ENCODE measurements at regions not wholly inside any gene's neighbourhood (a gene's known extent, or its start where the extent isn't known, plus 50 kb on each side); places are given as distances from the start of the nearest gene placed in this dataset.

DNA sequence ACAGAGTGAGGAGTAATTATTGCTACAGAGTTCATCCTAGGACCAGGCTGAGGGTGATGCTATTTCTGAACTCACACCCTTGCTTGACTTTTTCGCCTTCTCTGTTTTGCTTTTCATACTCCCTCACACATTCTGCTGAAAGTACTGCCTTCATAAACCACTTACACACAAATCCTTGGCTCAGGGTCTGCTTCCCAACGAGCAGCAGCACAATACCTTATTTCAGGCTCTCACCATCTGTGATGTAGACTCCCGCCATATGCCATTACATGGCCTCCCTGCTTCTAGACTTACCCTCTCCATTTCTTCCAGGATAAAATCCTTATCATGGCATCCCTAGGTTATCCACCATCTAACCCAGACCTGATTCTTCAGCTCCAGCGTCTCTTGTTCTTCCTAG is 321.3 kb upstream of the SPTLC3 start:
- no peak overlapping the region for H3K27ac Mint-ChIP-seq
- peaks cover 1 to 3% (median 2%) of the 10 kb centered on the region in 3 donors for H3K27me3 Mint-ChIP-seq (ENCODE audit: low read depth in 3 of 3)
- H3K4me1 Mint-ChIP-seq = no peaks in the 10 kb centered on the region
- H3K9me3 Mint-ChIP-seq = peaks cover 3 to 22% (median 7%) of the 10 kb centered on the region in 6 donors
- no peaks in the 10 kb centered on the region for H3K36me3 Mint-ChIP-seq
- H3K4me3 Mint-ChIP-seq = no peak overlapping the region
- no peak for DNase-seq

DNA sequence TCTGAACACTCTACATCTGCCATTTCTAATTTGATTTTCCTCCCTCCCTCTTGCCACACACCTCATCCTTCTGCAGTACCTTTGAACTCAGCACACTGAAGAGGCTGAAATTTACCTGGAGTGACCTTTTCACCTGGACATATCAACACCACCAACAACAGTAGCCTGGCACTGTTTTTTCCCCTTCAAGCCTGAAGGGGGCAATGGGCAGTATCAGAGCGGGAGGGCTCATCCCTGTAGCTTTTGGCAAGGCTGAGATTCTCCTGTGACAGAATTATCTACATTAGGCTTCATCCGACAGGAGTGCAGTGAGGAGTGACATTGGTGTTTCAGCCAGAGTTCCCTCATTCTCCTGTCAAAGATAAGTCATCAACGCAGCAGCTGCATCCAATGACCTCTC is 312.8 kb upstream of the SPTLC3 start:
- DNase-seq = no peak
- Mint-ChIP-seq H3K27me3 (ENCODE audit: low read depth in 3 of 3) (peaks cover 0 to 3% (median 0%) of the 10 kb centered on the region in 3 donors), H3K9me3 (peaks cover 1 to 35% (median 8%) of the 10 kb centered on the region in 6 donors), H3K36me3 (no peaks in the 10 kb centered on the region), H3K4me1 (peaks cover 0 to 10% of the 10 kb centered on the region in 2 donors), H3K27ac (peak overlapping the region in 1 of 6 donors; percentile 49), H3K4me3 (no peak overlapping the region)

DNA sequence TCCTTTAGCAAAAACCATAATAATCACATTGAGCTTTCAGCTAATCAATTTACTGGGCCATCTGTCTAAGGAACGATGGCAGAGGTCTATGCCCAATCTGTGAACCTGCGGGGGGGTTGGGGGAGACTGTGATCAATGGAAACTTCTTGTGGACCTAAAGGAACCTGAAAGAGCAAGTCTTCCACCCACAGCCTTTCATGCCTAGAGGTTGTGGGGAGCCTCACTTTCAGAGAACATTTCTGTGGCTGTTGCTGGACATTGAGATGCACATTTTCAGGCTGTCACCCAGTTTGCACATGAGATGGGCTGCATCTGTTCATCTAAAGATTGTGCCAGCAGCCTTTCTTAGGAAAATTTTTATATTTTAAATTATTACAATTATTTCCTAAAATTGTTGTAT is 310.0 kb upstream of the SPTLC3 start:
- Mint-ChIP-seq H3K4me1 (peaks cover 0 to 10% of the 10 kb centered on the region in 2 donors), H3K27me3 (ENCODE audit: low read depth in 3 of 3) (peaks cover 0 to 1% (median 0%) of the 10 kb centered on the region in 3 donors), H3K36me3 (no peaks in the 10 kb centered on the region), H3K4me3 (no peak overlapping the region), H3K27ac (no peak overlapping the region), H3K9me3 (peaks cover 0 to 30% (median 1%) of the 10 kb centered on the region in 6 donors)
- no peak for DNase-seq

DNA sequence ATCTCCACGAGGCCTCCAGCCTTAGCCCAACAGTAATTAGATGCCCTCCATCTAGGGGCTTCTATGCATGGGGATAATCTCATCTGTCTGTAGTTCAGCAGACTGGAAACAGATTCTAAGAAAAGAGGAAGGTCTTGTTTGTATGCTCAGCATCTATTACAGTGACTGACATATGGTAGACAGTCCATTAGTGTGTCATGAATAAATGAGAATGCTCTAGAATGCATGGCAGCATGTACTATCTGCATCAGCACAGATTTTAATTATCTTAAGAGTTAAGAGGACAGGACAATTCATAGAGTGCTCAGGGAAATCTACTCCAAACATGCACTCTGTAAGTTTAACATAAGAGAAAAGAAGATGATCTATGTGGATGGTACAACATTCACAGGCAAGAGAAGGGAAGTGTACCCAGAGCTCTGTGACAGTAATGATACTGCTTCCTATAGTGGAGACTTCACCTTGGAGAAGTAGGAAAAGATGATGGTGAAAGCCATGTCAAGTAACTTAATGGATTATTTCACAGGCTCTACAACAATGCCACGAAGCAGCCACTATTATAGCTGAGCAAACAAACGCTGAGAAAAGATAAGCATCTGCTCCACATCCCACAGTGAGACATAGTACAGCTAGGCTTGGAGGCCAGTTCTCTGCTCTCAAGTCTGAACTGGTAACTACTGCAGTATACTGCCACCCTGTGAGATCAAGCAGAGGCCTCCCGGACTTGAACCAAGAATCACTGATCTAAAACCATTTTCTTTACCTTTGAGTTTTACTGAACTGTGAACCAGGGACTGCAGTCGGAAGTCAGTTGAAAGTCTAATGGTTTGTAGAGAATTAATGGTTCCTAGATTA is 309.2 kb upstream of the SPTLC3 start:
- peak overlapping the region in 1 of 6 donors; percentile 5 for H3K27ac Mint-ChIP-seq
- peaks cover 0 to 30% (median 1%) of the 10 kb centered on the region in 6 donors for H3K9me3 Mint-ChIP-seq

DNA sequence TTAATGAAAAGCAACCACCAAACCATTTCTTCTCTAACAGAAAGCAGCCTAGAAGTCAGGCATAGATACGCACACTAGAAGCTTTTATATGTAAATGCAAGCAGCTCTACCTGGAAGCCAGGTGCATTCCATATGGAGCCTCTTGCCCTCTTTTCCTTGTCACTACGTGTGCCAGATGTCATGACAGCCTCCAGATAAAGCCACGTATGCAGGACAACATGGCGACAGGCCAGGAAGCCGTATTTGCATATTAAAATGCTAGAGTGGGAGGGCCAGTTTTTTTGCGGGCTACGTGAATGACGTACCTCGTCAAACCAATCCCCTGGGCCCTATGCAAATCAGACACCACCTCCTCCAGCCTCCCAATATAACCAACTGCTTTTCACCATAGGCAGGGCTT is 308.1 kb upstream of the SPTLC3 start:
- Mint-ChIP-seq H3K27me3 (ENCODE audit: low read depth in 3 of 3) (peaks cover 0 to 1% (median 0%) of the 10 kb centered on the region in 3 donors), H3K4me1 (peaks cover 0 to 10% of the 10 kb centered on the region in 2 donors), H3K4me3 (no peak overlapping the region), H3K36me3 (no peaks in the 10 kb centered on the region), H3K9me3 (peaks cover 0 to 30% (median 1%) of the 10 kb centered on the region in 6 donors), H3K27ac (no peak overlapping the region)
- no peak for DNase-seq

More for the DNA sequence above, 309.2 kb upstream of the SPTLC3 start:
- no peak for DNase-seq
- Mint-ChIP-seq H3K27me3 (ENCODE audit: low read depth in 3 of 3) (peaks cover 0 to 1% (median 0%) of the 10 kb centered on the region in 3 donors), H3K4me1 (peaks cover 0 to 10% of the 10 kb centered on the region in 2 donors), H3K36me3 (no peaks in the 10 kb centered on the region), H3K4me3 (no peak overlapping the region)

DNA sequence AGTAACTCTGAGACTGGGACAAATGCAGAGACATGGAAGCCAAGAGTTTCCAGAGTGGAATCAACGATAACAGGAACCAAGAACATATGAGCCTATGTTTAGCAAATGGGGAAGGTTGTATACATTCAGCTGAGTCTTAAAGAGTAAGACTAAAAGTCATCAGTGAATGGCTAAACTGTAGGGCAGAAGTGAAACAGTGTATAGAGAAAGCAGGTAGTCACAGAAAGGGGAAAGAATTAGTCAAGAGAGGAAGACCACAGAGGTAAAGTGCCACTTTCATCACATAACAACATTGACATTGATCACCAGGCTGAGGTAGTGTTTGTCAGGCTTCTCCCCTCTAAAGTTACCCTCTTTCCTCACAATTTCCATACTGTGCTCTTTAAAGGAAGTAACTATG is 306.5 kb upstream of the SPTLC3 start:
- no peak for DNase-seq
- Mint-ChIP-seq H3K4me3 (no peak overlapping the region), H3K4me1 (peaks cover 0 to 10% of the 10 kb centered on the region in 2 donors), H3K36me3 (no peaks in the 10 kb centered on the region), H3K9me3 (peaks cover 0 to 22% (median 1%) of the 10 kb centered on the region in 6 donors), H3K27ac (no peak overlapping the region), H3K27me3 (ENCODE audit: low read depth in 3 of 3) (peaks cover 0 to 1% (median 0%) of the 10 kb centered on the region in 3 donors)

DNA sequence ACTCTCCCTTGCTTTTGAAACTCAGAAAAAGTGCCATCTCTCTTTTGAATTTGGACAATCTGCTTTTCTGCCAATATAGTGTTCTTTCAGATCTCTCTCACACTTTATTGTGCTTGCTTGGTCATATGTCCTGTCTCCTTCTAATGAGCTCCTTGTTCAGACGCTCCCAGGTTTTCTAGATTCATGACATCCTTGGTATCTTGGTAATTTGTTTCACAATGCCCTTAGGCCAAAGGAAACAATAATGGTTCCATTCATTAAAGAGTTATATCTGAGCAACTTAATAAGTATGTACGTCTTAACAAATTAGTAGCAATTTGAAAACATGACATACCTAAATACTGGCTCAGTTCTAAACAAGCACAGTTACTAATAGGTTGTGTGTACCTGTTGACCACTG is 293.4 kb upstream of the SPTLC3 start:
- H3K4me1 Mint-ChIP-seq = no peaks in the 10 kb centered on the region
- no peaks in the 10 kb centered on the region for H3K36me3 Mint-ChIP-seq
- no peak for DNase-seq
- H3K9me3 Mint-ChIP-seq = peaks cover 0 to 11% (median 3%) of the 10 kb centered on the region in 6 donors
- H3K27me3 Mint-ChIP-seq (ENCODE audit: low read depth in 3 of 3) = peaks cover 0 to 4% (median 3%) of the 10 kb centered on the region in 3 donors
- no peak overlapping the region for H3K27ac Mint-ChIP-seq
- H3K4me3 Mint-ChIP-seq = no peak overlapping the region

DNA sequence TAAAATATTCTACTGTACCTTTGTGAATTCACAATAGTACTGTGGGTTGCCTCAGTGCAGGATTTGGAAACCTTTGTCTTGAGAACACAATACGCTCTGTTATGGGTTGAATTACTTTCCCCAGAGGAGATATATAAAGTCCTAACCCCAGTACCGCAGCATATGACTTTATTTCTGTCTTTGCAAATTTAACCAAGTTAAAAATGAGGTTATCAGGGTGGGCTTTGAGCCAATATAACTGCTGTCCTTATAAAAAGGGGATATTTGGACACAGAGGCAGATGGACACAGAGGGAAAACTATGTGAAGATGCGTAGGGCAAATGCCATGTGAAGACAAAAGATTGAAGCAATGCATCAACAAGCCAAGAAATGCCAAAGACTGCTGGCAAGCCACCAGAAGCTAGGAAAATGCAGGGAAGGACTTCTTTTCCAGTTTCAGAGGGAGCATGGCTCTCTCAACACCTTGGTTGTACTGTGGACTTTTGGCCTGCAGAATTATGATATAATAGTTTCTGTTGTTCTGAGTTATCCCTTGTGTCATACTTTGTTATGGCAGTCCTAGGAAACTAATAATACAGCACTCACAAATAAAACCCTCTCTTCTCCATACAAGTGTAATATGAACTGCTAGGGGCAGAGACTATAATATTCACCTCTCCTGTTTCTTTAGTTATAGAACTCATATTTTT is 292.6 kb upstream of the SPTLC3 start:
- peaks cover 0 to 9% (median 0%) of the 10 kb centered on the region in 6 donors for H3K9me3 Mint-ChIP-seq

DNA sequence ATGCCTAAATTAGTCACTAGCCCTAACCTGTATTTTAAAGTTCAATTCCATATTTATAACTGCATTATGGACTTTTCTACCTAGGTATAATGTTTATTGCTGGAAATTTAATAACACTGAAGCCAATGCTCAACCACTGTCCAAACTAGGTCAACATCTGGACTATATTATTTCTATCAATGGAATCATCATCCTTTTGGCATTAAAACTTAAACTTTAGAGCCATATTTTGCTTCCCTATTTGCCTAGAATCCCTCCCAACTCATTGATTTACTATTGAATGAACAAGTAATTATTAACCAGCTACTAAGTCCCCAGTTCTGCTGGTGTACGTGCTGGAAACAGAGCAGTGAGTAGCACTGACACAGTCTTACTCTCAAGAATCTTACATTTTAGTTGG is 291.7 kb upstream of the SPTLC3 start:
- Mint-ChIP-seq H3K27ac (no peak overlapping the region), H3K4me3 (no peak overlapping the region), H3K27me3 (ENCODE audit: low read depth in 3 of 3) (peaks cover 0 to 4% (median under 1%) of the 10 kb centered on the region in 3 donors), H3K36me3 (no peaks in the 10 kb centered on the region), H3K4me1 (no peaks in the 10 kb centered on the region), H3K9me3 (peaks cover 0 to 9% (median 0%) of the 10 kb centered on the region in 6 donors)
- no peak for DNase-seq

More for the DNA sequence above, 292.6 kb upstream of the SPTLC3 start:
- Mint-ChIP-seq H3K27ac (no peak overlapping the region), H3K4me3 (no peak overlapping the region), H3K4me1 (no peaks in the 10 kb centered on the region), H3K27me3 (ENCODE audit: low read depth in 3 of 3) (peaks cover 0 to 4% (median 3%) of the 10 kb centered on the region in 3 donors), H3K36me3 (no peaks in the 10 kb centered on the region)
- no peak for DNase-seq

DNA sequence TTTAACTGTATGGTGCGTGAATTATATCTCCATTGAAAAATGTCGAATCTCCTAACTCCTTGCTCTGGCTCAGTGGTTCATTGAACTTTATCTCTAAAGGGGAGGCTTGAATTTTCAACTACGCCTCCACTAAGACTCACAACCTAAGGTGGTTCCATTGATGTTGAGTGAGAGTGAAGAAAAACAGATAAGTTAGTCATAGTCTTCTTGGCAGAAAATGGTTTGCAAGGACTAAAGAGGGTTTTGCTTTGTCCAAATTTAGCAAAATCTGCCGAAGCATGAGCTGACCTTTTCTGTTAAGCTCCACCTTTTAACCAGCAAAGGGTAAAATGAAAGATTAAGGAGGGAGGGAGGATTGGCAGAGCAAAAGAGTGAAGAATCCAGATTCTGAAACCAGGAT is 290.2 kb upstream of the SPTLC3 start:
- H3K27ac Mint-ChIP-seq = no peak overlapping the region
- DNase-seq = no peak
- H3K9me3 Mint-ChIP-seq = peaks cover 0 to 9% (median 1%) of the 10 kb centered on the region in 6 donors
- H3K4me3 Mint-ChIP-seq = no peak overlapping the region
- no peaks in the 10 kb centered on the region for H3K36me3 Mint-ChIP-seq
- peaks cover 0 to 4% (median 2%) of the 10 kb centered on the region in 3 donors for H3K27me3 Mint-ChIP-seq (ENCODE audit: low read depth in 3 of 3)
- no peaks in the 10 kb centered on the region for H3K4me1 Mint-ChIP-seq

DNA sequence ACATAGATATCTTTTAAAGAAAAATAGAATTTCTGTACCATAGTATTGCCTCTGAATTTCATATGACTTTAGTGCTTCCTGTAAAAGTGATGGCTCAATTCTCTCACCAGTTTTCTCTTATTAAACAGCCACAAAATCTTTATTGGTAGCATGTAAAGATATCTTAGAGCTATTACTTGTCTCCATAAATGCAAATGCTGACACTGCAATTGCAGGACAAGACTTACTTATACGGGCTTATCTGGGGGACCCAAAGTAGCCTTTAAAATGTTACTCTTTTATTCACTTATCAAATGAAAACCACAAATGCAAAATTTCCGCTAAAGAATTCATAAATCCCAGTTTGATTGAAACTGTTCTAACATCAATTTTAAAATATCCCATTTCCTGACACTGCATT is 287.1 kb upstream of the SPTLC3 start:
- peaks cover 0 to 9% (median 1%) of the 10 kb centered on the region in 6 donors for H3K9me3 Mint-ChIP-seq

DNA sequence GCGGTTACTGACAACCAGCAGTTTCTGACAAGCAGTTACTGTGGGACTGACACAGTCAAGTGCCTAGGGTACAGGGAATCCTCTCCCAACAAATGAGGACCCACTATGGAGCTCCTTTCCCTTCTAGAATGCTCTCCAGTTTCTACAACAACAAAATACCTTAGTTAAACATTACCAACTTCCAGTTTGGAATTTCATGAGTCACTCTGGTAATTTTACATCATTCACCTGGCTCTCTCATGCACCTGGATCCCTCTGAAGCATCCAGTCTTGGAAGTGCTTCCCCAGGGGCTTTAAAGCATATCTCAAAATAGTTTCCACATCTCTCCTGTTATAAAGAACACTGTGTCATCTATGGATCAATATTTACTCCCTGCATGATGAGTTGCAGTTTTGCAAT is 286.7 kb upstream of the SPTLC3 start:
- H3K27me3 Mint-ChIP-seq (ENCODE audit: low read depth in 3 of 3) = peaks cover 0 to 2% (median 2%) of the 10 kb centered on the region in 3 donors
- no peaks in the 10 kb centered on the region for H3K36me3 Mint-ChIP-seq
- no peak overlapping the region for H3K4me3 Mint-ChIP-seq
- no peak overlapping the region for H3K27ac Mint-ChIP-seq
- DNase-seq = no peak
- H3K9me3 Mint-ChIP-seq = peaks cover 0 to 9% (median 1%) of the 10 kb centered on the region in 6 donors
- no peaks in the 10 kb centered on the region for H3K4me1 Mint-ChIP-seq

More for the DNA sequence above, 287.1 kb upstream of the SPTLC3 start:
- no peaks in the 10 kb centered on the region for H3K36me3 Mint-ChIP-seq
- peaks cover 0 to 2% (median 2%) of the 10 kb centered on the region in 3 donors for H3K27me3 Mint-ChIP-seq (ENCODE audit: low read depth in 3 of 3)
- DNase-seq = no peak
- H3K4me3 Mint-ChIP-seq = no peak overlapping the region
- H3K4me1 Mint-ChIP-seq = no peaks in the 10 kb centered on the region
- H3K27ac Mint-ChIP-seq = no peak overlapping the region

DNA sequence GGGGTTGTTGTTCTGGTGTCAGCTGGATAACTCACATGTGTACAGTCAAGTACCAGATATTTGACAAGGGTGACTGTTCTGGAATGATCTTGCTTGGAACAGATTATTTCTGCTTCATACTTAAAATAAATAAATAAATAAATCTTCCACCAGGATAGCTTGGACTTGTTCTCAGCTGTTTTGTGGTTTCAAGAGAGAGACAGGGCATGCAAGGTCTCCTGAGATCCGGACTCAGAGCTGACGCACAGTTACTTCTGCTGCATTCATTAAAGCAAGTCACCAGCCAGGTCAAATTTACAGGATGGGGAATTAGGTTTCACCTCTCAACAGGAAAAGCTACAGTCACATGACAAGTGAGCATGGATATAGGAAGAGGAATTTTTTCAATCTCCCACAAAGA is 285.0 kb upstream of the SPTLC3 start:
- no peaks in the 10 kb centered on the region for H3K4me1 Mint-ChIP-seq
- no peak for DNase-seq
- no peak overlapping the region for H3K4me3 Mint-ChIP-seq
- H3K27me3 Mint-ChIP-seq (ENCODE audit: low read depth in 3 of 3) = peaks cover 0 to 2% (median 2%) of the 10 kb centered on the region in 3 donors
- H3K27ac Mint-ChIP-seq = no peak overlapping the region
- no peaks in the 10 kb centered on the region for H3K36me3 Mint-ChIP-seq
- peaks cover 0 to 9% (median 2%) of the 10 kb centered on the region in 6 donors for H3K9me3 Mint-ChIP-seq

DNA sequence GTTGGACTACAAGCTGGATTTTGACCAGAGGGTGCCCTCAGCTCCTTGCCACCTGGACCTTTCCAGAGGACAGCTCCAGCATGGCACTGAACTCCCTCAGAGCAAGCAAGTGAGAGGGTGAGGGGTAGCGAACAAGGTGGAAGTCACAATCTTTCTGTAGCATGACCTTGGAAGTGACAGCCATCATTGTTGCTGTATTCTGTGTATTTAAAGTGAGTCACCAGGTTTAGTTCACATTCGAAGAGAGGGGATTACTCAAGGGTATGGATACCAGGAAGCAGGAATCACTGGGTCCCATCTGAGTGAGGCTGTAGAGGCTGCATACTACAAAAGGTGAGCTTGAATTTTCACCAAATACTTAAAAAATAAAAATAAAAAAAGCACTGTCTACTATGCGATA is 280.0 kb upstream of the SPTLC3 start:
- no peaks in the 10 kb centered on the region for H3K4me1 Mint-ChIP-seq
- H3K36me3 Mint-ChIP-seq = no peaks in the 10 kb centered on the region
- no peak overlapping the region for H3K4me3 Mint-ChIP-seq
- H3K27me3 Mint-ChIP-seq (ENCODE audit: low read depth in 3 of 3) = peaks cover 0 to 2% (median 1%) of the 10 kb centered on the region in 3 donors
- H3K27ac Mint-ChIP-seq = no peak overlapping the region
- H3K9me3 Mint-ChIP-seq = peaks cover 0 to 10% (median 1%) of the 10 kb centered on the region in 6 donors
- no peak for DNase-seq

Measured in immature natural killer cell (primary cell).